HEK293T (cell line): ENCODE measurements at regions not wholly inside any gene's neighbourhood (a gene's known extent, or its start where the extent isn't known, plus 50 kb on each side); places are given as distances from the start of the nearest gene placed in this dataset.
"Not testable (repeated sequence)": the region's sequence is repeated elsewhere in the genome, so short reads cannot be mapped to it uniquely, and the experiment has no call there.

ENCODE experiments used
- CTCF ChIA-PET: fragments of 350-600 bp; formaldehyde crosslinking; extraction: SDS; loops from one replicate; lab custom pipeline; 2021; ENCODE audit warnings: antibody characterized with exemption, inconsistent platforms; lab: Yijun Ruan, JAX
- POLR2A ChIA-PET: fragments of 350-600 bp; formaldehyde crosslinking; extraction: SDS; loops from one replicate; lab custom pipeline; 2020; ENCODE audit warnings: antibody characterized with exemption, inconsistent platforms; lab: Yijun Ruan, JAX
- DNase-seq: peaks from one replicate; pipeline ENCODE4 v3.0.0; 2012; ENCODE audit warnings: mixed read lengths; ENCODE audit errors: extremely low spot score
- ARNT ChIP-seq: fragments of 450-650 bp; IDR thresholded peaks from 2 replicates; pipeline ENCODE4 v1.6.1; 2017; ENCODE audit warnings: mild to moderate bottlenecking
- BHLHE40 ChIP-seq: fragments of 450-650 bp; IDR thresholded peaks from 2 replicates; pipeline ENCODE4 v1.6.1; 2016; ENCODE audit warnings: mild to moderate bottlenecking, moderate library complexity, borderline replicate concordance
- CTBP1 ChIP-seq: fragments of 450-650 bp; IDR thresholded peaks from 2 replicates; pipeline ENCODE4 v1.6.1; 2016; ENCODE audit warnings: borderline replicate concordance
- ELF4 ChIP-seq: fragments of 450-650 bp; IDR thresholded peaks from 2 replicates; pipeline ENCODE4 v1.6.1; 2017; ENCODE audit warnings: antibody characterized with exemption
- FOXA1 ChIP-seq: fragments of 450-650 bp; IDR thresholded peaks from 2 replicates; pipeline ENCODE4 v1.6.1; 2016; ENCODE audit warnings: mild to moderate bottlenecking
- FOXK2 ChIP-seq: fragments of 450-650 bp; IDR thresholded peaks from 2 replicates; pipeline ENCODE4 v1.6.1; 2016; ENCODE audit warnings: mild to moderate bottlenecking
- FOXM1 ChIP-seq: fragments of 450-650 bp; IDR thresholded peaks from 2 replicates; pipeline ENCODE4 v1.6.1; 2017; ENCODE audit warnings: mild to moderate bottlenecking, borderline replicate concordance
- HDGF ChIP-seq: fragments of 450-650 bp; IDR thresholded peaks from 2 replicates; pipeline ENCODE4 v1.6.1; 2017; ENCODE audit warnings: antibody characterized with exemption, borderline replicate concordance
- L3MBTL2 ChIP-seq: fragments of 450-650 bp; conservative IDR thresholded peaks from 2 replicates; pipeline ENCODE4 v1.6.1; 2016; ENCODE audit warnings: mild to moderate bottlenecking
- LEF1 ChIP-seq: fragments of 450-650 bp; IDR thresholded peaks from 2 replicates; pipeline ENCODE4 v1.6.1; 2017; ENCODE audit warnings: mild to moderate bottlenecking, borderline replicate concordance
- NFRKB ChIP-seq: fragments of 450-650 bp; IDR thresholded peaks from 2 replicates; pipeline ENCODE4 v1.6.1; 2016; ENCODE audit warnings: mild to moderate bottlenecking, moderate library complexity
- PKNOX1 ChIP-seq: fragments of 450-650 bp; IDR thresholded peaks from 2 replicates; pipeline ENCODE4 v1.6.1; 2016
- SP1 ChIP-seq: fragments of 450-650 bp; IDR thresholded peaks from 2 replicates; pipeline ENCODE4 v1.6.1; 2017
- SUZ12 ChIP-seq: fragments of 450-650 bp; IDR thresholded peaks from 2 replicates; pipeline ENCODE4 v1.6.1; 2016; ENCODE audit warnings: mild to moderate bottlenecking
- TARDBP ChIP-seq: fragments of 450-650 bp; IDR thresholded peaks from 2 replicates; pipeline ENCODE4 v1.6.1; 2016
- ZNF384 ChIP-seq: fragments of 450-650 bp; IDR thresholded peaks from 2 replicates; pipeline ENCODE4 v1.6.1; 2016

GRCh38 chr20:60172346-60172984, 214.2 kb downstream of the CDH26 start:
- POLR2A ChIA-PET, result no interaction called here
- no peak for DNase-seq
- TF ChIP-seq L3MBTL2, result no peak
- TF ChIP-seq CTBP1, result no peak
- no peak for TF ChIP-seq BHLHE40
- TF ChIP-seq PKNOX1, result no peak
- CTCF ChIA-PET, result no interaction called here

- TF ChIP-seq LEF1, result no peak
- TF ChIP-seq HDGF, result no peak
- TF ChIP-seq CTBP1, result no peak
- TF ChIP-seq SUZ12, result no peak
- no peak for TF ChIP-seq PKNOX1
- no peak for TF ChIP-seq FOXM1
- no peak for TF ChIP-seq ARNT
- no peak for TF ChIP-seq ELF4
- no peak for TF ChIP-seq NFRKB
- no peak for DNase-seq
- CTCF ChIA-PET, result no interaction called here
- POLR2A ChIA-PET, result no interaction called here
Observed at GRCh38 chr20:60177080-60177479, 218.9 kb downstream of the CDH26 start.

GRCh38 chr20:60180986-60181385, 222.8 kb downstream of the CDH26 start:
- DNase-seq, result no peak
- POLR2A ChIA-PET, result no interaction called here
- TF ChIP-seq FOXA1 (no peak), NFRKB (no peak), CTBP1 (no peak), ZNF384 (no peak)
- CTCF ChIA-PET, result no interaction called here

GRCh38 chr20:60186412-60186811, 228.2 kb downstream of the CDH26 start:
- no peak for TF ChIP-seq NFRKB
- TF ChIP-seq TARDBP, result no peak
- no peak for TF ChIP-seq HDGF
- TF ChIP-seq SP1, result no peak
- TF ChIP-seq LEF1, result no peak
- no peak for TF ChIP-seq FOXA1
- TF ChIP-seq CTBP1, result no peak
- TF ChIP-seq FOXM1, result no peak
- no peak for TF ChIP-seq PKNOX1
- DNase-seq, result no peak
- ChIA-PET CTCF (no interaction called here), POLR2A (no interaction called here)

GRCh38 chr20:60187683-60188082, 229.5 kb downstream of the CDH26 start:
- TF ChIP-seq NFRKB, result no peak
- no peak for TF ChIP-seq SUZ12
- TF ChIP-seq ARNT, result no peak
- no peak for TF ChIP-seq ZNF384
- TF ChIP-seq LEF1, result no peak
- no peak for TF ChIP-seq PKNOX1
- TF ChIP-seq BHLHE40, result no peak
- TF ChIP-seq TARDBP, result no peak
- TF ChIP-seq ELF4, result no peak
- no peak for TF ChIP-seq FOXM1
- no peak for TF ChIP-seq SP1
- no peak for TF ChIP-seq HDGF
- no peak for TF ChIP-seq CTBP1
- TF ChIP-seq L3MBTL2, result no peak
- TF ChIP-seq FOXA1, result no peak
- no peak for TF ChIP-seq FOXK2
- ChIA-PET POLR2A (no interaction called here), CTCF (no interaction called here)
- DNase-seq, result no peak

- CTCF ChIA-PET, result no interaction called here
- no peak for DNase-seq
- TF ChIP-seq SP1, result no peak
- TF ChIP-seq NFRKB, result no peak
- TF ChIP-seq FOXK2, result no peak
- no peak for TF ChIP-seq L3MBTL2
- POLR2A ChIA-PET, result no interaction called here
Observed at GRCh38 chr20:60191014-60191413, 232.8 kb downstream of the CDH26 start.

- ChIA-PET CTCF (interaction anchor here (0.9 kb wide), 1 partner anchor 19 kb away, joined by 6 read pairs; no protein-coding TSS in a partner anchor), POLR2A (no interaction called here)
- TF ChIP-seq FOXM1, result no peak
- TF ChIP-seq HDGF, result no peak
- TF ChIP-seq SP1, result no peak
- TF ChIP-seq FOXA1, result no peak
- no peak for TF ChIP-seq L3MBTL2
- no peak for TF ChIP-seq TARDBP
- TF ChIP-seq SUZ12, result no peak
- no peak for TF ChIP-seq PKNOX1
- TF ChIP-seq LEF1, result no peak
- TF ChIP-seq ZNF384, result no peak
- no peak for TF ChIP-seq FOXK2
- TF ChIP-seq CTBP1, result no peak
- TF ChIP-seq NFRKB, result no peak
- no peak for TF ChIP-seq ARNT
- TF ChIP-seq ELF4, result no peak
- no peak for DNase-seq
Observed at GRCh38 chr20:60192326-60192725, 234.1 kb downstream of the CDH26 start.

- CTCF ChIA-PET, DNase-seq, POLR2A ChIA-PET: not testable (repeated sequence)
Observed at GRCh38 chr20:60199132-60199531, 240.9 kb downstream of the CDH26 start.
